Medulla oblongata (tissue), 1 donor: ENCODE measurements at regions not wholly inside any gene's neighbourhood (a gene's known extent, or its start where the extent isn't known, plus 50 kb on each side); places are given as distances from the start of the nearest gene placed in this dataset.
"Not testable (repeated sequence)": the region's sequence is repeated elsewhere in the genome, so short reads cannot be mapped to it uniquely, and the experiment has no call there.

Experiments
- DNase-seq: peaks from one replicate; pipeline ENCODE4 v3.0.0-alpha.2; 2015; ENCODE audit errors: extremely low spot score

- DNase-seq = no peak
Observed at GRCh38 chr2:12871694-12872315, 155.1 kb downstream of the TRIB2 start.

GRCh38 chr2:12877761-12878160, 161.0 kb downstream of the TRIB2 start:
- no peak for DNase-seq

- DNase-seq = no peak
Observed at GRCh38 chr2:12879649-12880048, 162.9 kb downstream of the TRIB2 start.

- DNase-seq = no peak
Observed at GRCh38 chr2:12881952-12882351, 165.2 kb downstream of the TRIB2 start.

- no peak for DNase-seq
Observed at GRCh38 chr2:12882393-12882792, 165.7 kb downstream of the TRIB2 start.

GRCh38 chr2:12883906-12884305, 167.2 kb downstream of the TRIB2 start:
- DNase-seq = no peak

- no peak for DNase-seq
Observed at GRCh38 chr2:12884713-12885282, 168.1 kb downstream of the TRIB2 start.

- DNase-seq = no peak
Observed at GRCh38 chr2:12890066-12890465, 173.3 kb downstream of the TRIB2 start.

GRCh38 chr2:12890481-12890991, 173.8 kb downstream of the TRIB2 start:
- no peak for DNase-seq

- DNase-seq = no peak
Observed at GRCh38 chr2:12895017-12895416, 178.3 kb downstream of the TRIB2 start.

GRCh38 chr2:12896318-12896982, 179.7 kb downstream of the TRIB2 start:
- DNase-seq = no peak

GRCh38 chr2:12897181-12897580, 180.4 kb downstream of the TRIB2 start:
- DNase-seq = no peak

- DNase-seq = no peak
Observed at GRCh38 chr2:12903272-12903671, 186.5 kb downstream of the TRIB2 start.

- no peak for DNase-seq
Observed at GRCh38 chr2:12910431-12910830, 193.7 kb downstream of the TRIB2 start.

GRCh38 chr2:12915787-12916186, 199.1 kb downstream of the TRIB2 start:
- no peak for DNase-seq

- DNase-seq = no peak
Observed at GRCh38 chr2:12918138-12918834, 201.6 kb downstream of the TRIB2 start.

- peak; percentile 21 for DNase-seq
Observed at GRCh38 chr2:12918835-12919445, 202.2 kb downstream of the TRIB2 start.

GRCh38 chr2:12921321-12921720, 204.6 kb downstream of the TRIB2 start:
- DNase-seq = no peak

- no peak for DNase-seq
Observed at GRCh38 chr2:12923907-12924610, 207.3 kb downstream of the TRIB2 start.

- not testable (repeated sequence) for DNase-seq
Observed at GRCh38 chr2:12926641-12927040, 209.9 kb downstream of the TRIB2 start.

- DNase-seq = no peak
Observed at GRCh38 chr2:12928197-12928774, 211.6 kb downstream of the TRIB2 start.
